HCT116 (cell line): ENCODE measurements at regions not wholly inside any gene's neighbourhood (a gene's known extent, or its start where the extent isn't known, plus 50 kb on each side); places are given as distances from the start of the nearest gene placed in this dataset.

Experiments used
- ATAC-seq: fragments of 200-7000 bp; cut with Tn5 transposase; 2 replicates; pipeline ENCODE4 v1.9.1; 2020; ENCODE audit warnings: mild to moderate bottlenecking, moderate library complexity
- BruUV-seq: library from RNA; stranded (reverse); fragments of 400-500 nt; replicated peaks from 2 replicates; lab custom pipeline; 2021; lab: Mats Ljungman, UMichigan
- CTCF ChIA-PET: fragments of 300-600 bp; sonication (Branson Sonifier 250); formaldehyde crosslinking; loops from one replicate; lab custom pipeline; 2021; ENCODE audit warnings: antibody characterized with exemption; lab: Charles Lee
- POLR2A ChIA-PET: fragments of 300-600, 350-600 bp; sonication (Branson Sonifier 250); formaldehyde crosslinking; loops from one replicate; lab custom pipeline; 2021; ENCODE audit warnings: antibody characterized with exemption; lab: Charles Lee
- RAD21 ChIA-PET, 2 experiments: fragments of 300-600 bp; sonication (Branson Sonifier 250); formaldehyde crosslinking; loops; one replicate each; lab custom pipeline; 2023; ENCODE audit warnings: low total read pairs in 2 of 2; ENCODE audit not compliant: uncharacterized antibody in 2 of 2, unreplicated experiment in 2 of 2, low non-redundant PET in 1 of 2; lab: Charles Lee
- DNase-seq: peaks from one replicate; pipeline ENCODE4 v3.0.0-alpha.2; 2010; ENCODE audit warnings: low read depth, low spot score
- H2AFZ ChIP-seq: fragments of 200-600 bp; shearing (Covaris generic), sonication (generic); 2 replicates; pipeline ENCODE4 v1.6.1; 2017; ENCODE audit warnings: low read depth, mixed run types, mixed read lengths, antibody characterized with exemption, low read length; ENCODE audit not compliant: poor library complexity, severe bottlenecking
- H3K27ac ChIP-seq: 2 replicates; pipeline ENCODE4 v1.5.1; 2012; ENCODE audit warnings: low read depth, low read length
- H3K27me3 ChIP-seq: fragments of 200-600 bp; sonication (generic); 2 replicates; pipeline ENCODE4 v1.6.1; 2016; ENCODE audit warnings: mixed run types, low read length, mixed read lengths; ENCODE audit not compliant: insufficient read depth
- H3K36me3 ChIP-seq, 2 experiments: fragments of 200-500 bp in 1 of 2; fragments of 200-600 bp in 1 of 2; sonication (Bioruptor generic) in 1 of 2; sonication (generic) in 1 of 2; 2 replicates each; pipeline versions ENCODE4 v1.5.1 to v1.6.1; 2014 to 2016; ENCODE audit warnings: low read length in 2 of 2, inconsistent platforms in 1 of 2, mixed read lengths in 1 of 2, mixed run types in 1 of 2; ENCODE audit not compliant: insufficient read depth in 2 of 2, control insufficient read depth in 1 of 2
- H3K4me1 ChIP-seq, 2 experiments: fragments of 200-600 bp in 1 of 2; sonication (generic) in 1 of 2; 2 replicates each; pipeline versions ENCODE4 v1.5.1 to v1.6.1; 2012 to 2017; ENCODE audit warnings: low read length in 2 of 2, inconsistent platforms in 1 of 2, mild to moderate bottlenecking in 1 of 2, mixed read lengths in 1 of 2, mixed run types in 1 of 2, moderate library complexity in 1 of 2; ENCODE audit not compliant: insufficient read depth in 2 of 2, control insufficient read depth in 1 of 2
- H3K4me2 ChIP-seq: fragments of 200-600 bp; sonication (generic); 2 replicates; pipeline ENCODE4 v1.6.1; 2017; ENCODE audit warnings: mixed run types, low read length, mixed read lengths
- H3K4me3 ChIP-seq, 2 experiments: fragments of 200-600 bp in 1 of 2; sonication (generic) in 1 of 2; replicated peaks in 1 of 2; 2 replicates each; pipeline ENCODE4 v1.5.1; 2011 to 2016; ENCODE audit warnings: low read length in 2 of 2, control low read depth in 1 of 2, low read depth in 1 of 2, mild to moderate bottlenecking in 1 of 2, mixed read lengths in 1 of 2, mixed run types in 1 of 2
- H3K79me2 ChIP-seq: fragments of 200-600 bp; sonication (generic); 2 replicates; pipeline ENCODE4 v1.6.1; 2017; ENCODE audit warnings: mild to moderate bottlenecking, mixed run types, low read length, moderate library complexity, mixed read lengths; ENCODE audit not compliant: insufficient read depth
- H3K9ac ChIP-seq: fragments of 200-600 bp; sonication (generic); 2 replicates; pipeline ENCODE4 v1.6.1; 2016; ENCODE audit warnings: low read length, mixed read lengths
- H3K9me2 ChIP-seq: fragments of 200-600 bp; sonication (generic), shearing (Covaris generic); 2 replicates; pipeline ENCODE4 v1.6.1; 2017; ENCODE audit warnings: mixed run types, mild to moderate bottlenecking, moderate library complexity; ENCODE audit not compliant: insufficient read depth
- H3K9me3 ChIP-seq, 2 experiments: fragments of 200-500 bp in 1 of 2; fragments of 200-600 bp in 1 of 2; sonication (Bioruptor generic) in 1 of 2; sonication (generic) in 1 of 2; 2 replicates each; pipeline ENCODE4 v1.6.1; 2014 to 2017; ENCODE audit warnings: low read length in 2 of 2, mixed read lengths in 2 of 2, inconsistent platforms in 1 of 2, low read depth in 1 of 2, mild to moderate bottlenecking in 1 of 2, mixed run types in 1 of 2, moderate library complexity in 1 of 2; ENCODE audit not compliant: control insufficient read depth in 1 of 2, insufficient read depth in 1 of 2
- H4K20me1 ChIP-seq: fragments of 200-600 bp; sonication (generic), shearing (Covaris generic); 2 replicates; pipeline ENCODE4 v1.6.1; 2017; ENCODE audit warnings: mixed run types, mild to moderate bottlenecking, moderate library complexity; ENCODE audit not compliant: insufficient read depth
- ATF3 ChIP-seq: IDR thresholded peaks from 2 replicates; pipeline ENCODE4 v1.6.1; 2012
- CBX3 ChIP-seq: IDR thresholded peaks from 2 replicates; pipeline ENCODE4 v1.6.1; 2012; ENCODE audit warnings: low read depth
- CEBPB ChIP-seq: IDR thresholded peaks from 2 replicates; pipeline ENCODE4 v1.6.1; 2012; ENCODE audit warnings: low read depth
- CTCF ChIP-seq, 3 experiments: fragments of 200-600 bp in 1 of 3; sonication (generic) in 1 of 3; IDR thresholded peaks in 2 of 3; conservative IDR thresholded peaks in 1 of 3; 2 replicates each; pipeline ENCODE4 v1.5.1; 2012 to 2017; ENCODE audit warnings: low read depth in 2 of 3, low read length in 2 of 3, antibody characterized with exemption in 1 of 3, borderline replicate concordance in 1 of 3, control low read depth in 1 of 3, mild to moderate bottlenecking in 1 of 3, mixed read lengths in 1 of 3, mixed run types in 1 of 3, moderate library complexity in 1 of 3; ENCODE audit not compliant: insufficient read depth in 1 of 3
- EGR1 ChIP-seq: IDR thresholded peaks from 2 replicates; pipeline ENCODE4 v1.6.1; 2012; ENCODE audit warnings: low read depth
- ELF1 ChIP-seq: IDR thresholded peaks from 2 replicates; pipeline ENCODE4 v1.6.1; 2012; ENCODE audit warnings: low read depth, borderline replicate concordance
- EZH2phosphoT487 ChIP-seq: fragments of 200-600 bp; IDR thresholded peaks from 2 replicates; pipeline ENCODE4 v1.6.1; 2018; ENCODE audit warnings: antibody characterized with exemption, borderline replicate concordance
- POLR2A ChIP-seq: IDR thresholded peaks from 2 replicates; pipeline ENCODE4 v1.7.0; 2011; ENCODE audit warnings: borderline replicate concordance; ENCODE audit not compliant: insufficient read depth, insufficient read length; ENCODE audit errors: extremely low read depth
- POLR2AphosphoS5 ChIP-seq: IDR thresholded peaks from 2 replicates; pipeline ENCODE4 v1.6.1; 2011; ENCODE audit warnings: mild to moderate bottlenecking, low read depth, low read length, moderate library complexity
- REST ChIP-seq: IDR thresholded peaks from 2 replicates; pipeline ENCODE4 v1.6.1; 2012; ENCODE audit warnings: low read depth
- SRF ChIP-seq: IDR thresholded peaks from 2 replicates; pipeline ENCODE4 v1.6.1; 2012; ENCODE audit warnings: low read depth
- YY1 ChIP-seq: IDR thresholded peaks from 2 replicates; pipeline ENCODE4 v1.6.1; 2011; ENCODE audit warnings: low read length, low read depth, moderate library complexity, mild to moderate bottlenecking; ENCODE audit not compliant: insufficient replicate concordance; ENCODE audit errors: extremely low read depth
- ZBTB33 ChIP-seq: IDR thresholded peaks from 2 replicates; pipeline ENCODE4 v1.6.1; 2011; ENCODE audit warnings: mild to moderate bottlenecking, low read length, moderate library complexity; ENCODE audit not compliant: insufficient replicate concordance; ENCODE audit errors: extremely low read depth
- ZFX ChIP-seq: fragments of 450-650 bp; IDR thresholded peaks from 2 replicates; pipeline ENCODE4 v1.6.1; 2017
- ZNF274 ChIP-seq: fragments of 200-500 bp; sonication (Bioruptor generic); IDR thresholded peaks from 2 replicates; pipeline ENCODE4 v1.6.1; 2014; ENCODE audit warnings: mild to moderate bottlenecking, low read depth, low read length, inconsistent platforms
- intact Hi-C: fragments of 100-400 bp; cut with micrococcal nuclease; formaldehyde crosslinking; loops from 2 replicates; pipeline ENCODE4 v1.10.0; 2022

- ChIA-PET POLR2A (no interaction called here), CTCF (no interaction called here), RAD21 (no interaction called here)
These were observed 443.7 kb downstream of the FAT4 start for GRCh38 chr4:125758438-125758837.

More at GRCh38 chr4:125758438-125758837, 443.7 kb downstream of the FAT4 start:
- H3K27me3 ChIP-seq, result no peaks in the 10 kb centered on the region
- DNase-seq, result no peak
- no TSS peak for BruUV-seq
- H3K9me3 ChIP-seq, result no peaks in the 10 kb centered on the region
- intact Hi-C loops, result no loop called here
- H3K36me3 ChIP-seq, result no peaks in the 10 kb centered on the region
- TF ChIP-seq SRF, result no peak
- TF ChIP-seq CEBPB, result no peak
- TF ChIP-seq ZFX, result no peak
- no peak for TF ChIP-seq CBX3
- TF ChIP-seq ATF3, result no peak
- no peak for TF ChIP-seq POLR2AphosphoS5
- TF ChIP-seq ELF1, result no peak
- TF ChIP-seq EZH2phosphoT487, result no peak
- TF ChIP-seq CTCF (IDR thresholded peaks at IDR 0.05 in 2 of 3, conservative IDR thresholded peaks at IDR 0.05 in 1 of 3; ENCODE audit: borderline replicate concordance in 1 of 3, insufficient read depth in 1 of 3, low read depth in 2 of 3, low read length in 2 of 3), result no peak
- no peak for TF ChIP-seq POLR2A
- TF ChIP-seq YY1, result no peak
- no peak for TF ChIP-seq ZBTB33
- TF ChIP-seq EGR1, result no peak
- TF ChIP-seq REST, result no peak
- no peak for TF ChIP-seq ZNF274
- TF ChIP-seq, all 23 proteins: peak for 0
- Histone ChIP-seq H3K4me1 (no peaks in the 10 kb centered on the region), H2AFZ (no peak overlapping the region), H4K20me1 (no peaks in the 10 kb centered on the region), H3K79me2 (no peaks in the 10 kb centered on the region), H3K9me2 (no peaks in the 10 kb centered on the region), H3K27ac (no peak overlapping the region), H3K9ac (no peak overlapping the region), H3K4me3 (no peak overlapping the region), H3K4me2 (no peak overlapping the region)
- no peak for ATAC-seq
